RWPE2 (cell line): ENCODE measurements at regions not wholly inside any gene's neighbourhood (a gene's known extent, or its start where the extent isn't known, plus 50 kb on each side); places are given as distances from the start of the nearest gene placed in this dataset.

ENCODE experiments used
- ATAC-seq: fragments of 200-7000 bp; cut with Tn5 transposase; 3 replicates; pipeline ENCODE4 v1.9.1; 2021; ENCODE audit warnings: low read depth
- DNase-seq: peaks from one replicate; pipeline ENCODE4 v3.0.0-alpha.2; 2020; ENCODE audit warnings: low spot score
- H3K27ac ChIP-seq: fragments of 450-650 bp; 2 replicates; pipeline ENCODE4 v1.5.1; 2017; ENCODE audit warnings: mild to moderate bottlenecking; ENCODE audit not compliant: poor library complexity, severe bottlenecking
- H3K27me3 ChIP-seq: fragments of 250-450 bp; sonication (Bioruptor Pico); 2 replicates; pipeline ENCODE4 v1.5.1; 2021; ENCODE audit warnings: mild to moderate bottlenecking, moderate library complexity; ENCODE audit not compliant: insufficient read depth, poor library complexity, severe bottlenecking
- H3K36me3 ChIP-seq: fragments of 250-450 bp; sonication (Bioruptor Pico); 2 replicates; pipeline ENCODE4 v1.5.1; 2020; ENCODE audit warnings: low read depth, mild to moderate bottlenecking, moderate library complexity
- H3K4me1 ChIP-seq: fragments of 250-450 bp; sonication (Bioruptor Pico); 2 replicates; pipeline ENCODE4 v1.5.1; 2021; ENCODE audit warnings: mild to moderate bottlenecking, moderate library complexity; ENCODE audit not compliant: insufficient read depth, poor library complexity, severe bottlenecking
- H3K4me3 ChIP-seq: fragments of 250-450 bp; sonication (Bioruptor Pico); 2 replicates; pipeline ENCODE4 v1.5.1; 2021; ENCODE audit warnings: mild to moderate bottlenecking, moderate library complexity; ENCODE audit not compliant: severe bottlenecking
- H3K9me3 ChIP-seq: fragments of 250-450 bp; sonication (Bioruptor Pico); 2 replicates; pipeline ENCODE4 v1.5.1; 2021; ENCODE audit warnings: mild to moderate bottlenecking, moderate library complexity; ENCODE audit not compliant: severe bottlenecking
- CTCF ChIP-seq: fragments of 450-650 bp; IDR thresholded peaks from one replicate; pipeline ENCODE4 v1.5.1; 2017; ENCODE audit warnings: mild to moderate bottlenecking, moderate library complexity; ENCODE audit not compliant: poor library complexity, severe bottlenecking

- H3K36me3 ChIP-seq, result no peaks in the 10 kb centered on the region
- no peaks in the 10 kb centered on the region for H3K27me3 ChIP-seq
- no peak for ATAC-seq
- no peaks in the 10 kb centered on the region for H3K4me1 ChIP-seq
- H3K4me3 ChIP-seq, result no peak overlapping the region
- H3K9me3 ChIP-seq, result no peaks in the 10 kb centered on the region
- no peak for TF ChIP-seq CTCF
- H3K27ac ChIP-seq, result no peak overlapping the region
- DNase-seq, result no peak
These were observed 1832.8 kb upstream of the PRR20A start for GRCh38 chr13:55307909-55308308.

- no peak overlapping the region for H3K4me3 ChIP-seq
- H3K36me3 ChIP-seq, result no peaks in the 10 kb centered on the region
- no peaks in the 10 kb centered on the region for H3K4me1 ChIP-seq
- TF ChIP-seq CTCF, result no peak
- DNase-seq, result no peak
- H3K27ac ChIP-seq, result no peak overlapping the region
- no peak for ATAC-seq
- H3K9me3 ChIP-seq, result no peaks in the 10 kb centered on the region
- H3K27me3 ChIP-seq, result no peaks in the 10 kb centered on the region
These were observed 1798.8 kb upstream of the PRR20A start for GRCh38 chr13:55341891-55342290.

GRCh38 chr13:55345224-55345623, 1795.5 kb upstream of the PRR20A start:
- H3K27me3 ChIP-seq, result no peaks in the 10 kb centered on the region
- ATAC-seq, result no peak
- H3K4me3 ChIP-seq, result no peak overlapping the region
- no peaks in the 10 kb centered on the region for H3K9me3 ChIP-seq
- no peaks in the 10 kb centered on the region for H3K4me1 ChIP-seq
- no peak for DNase-seq
- no peaks in the 10 kb centered on the region for H3K36me3 ChIP-seq
- no peak overlapping the region for H3K27ac ChIP-seq
- no peak for TF ChIP-seq CTCF

- no peak for TF ChIP-seq CTCF
- H3K27me3 ChIP-seq, result no peaks in the 10 kb centered on the region
- ATAC-seq (no peak), DNase-seq (no peak)
- H3K27ac ChIP-seq, result no peak overlapping the region
- no peaks in the 10 kb centered on the region for H3K4me1 ChIP-seq
- H3K9me3 ChIP-seq, result no peaks in the 10 kb centered on the region
- H3K36me3 ChIP-seq, result no peaks in the 10 kb centered on the region
- no peak overlapping the region for H3K4me3 ChIP-seq
These were observed 1793.2 kb upstream of the PRR20A start for GRCh38 chr13:55347528-55347927.

- H3K4me3 ChIP-seq, result no peak overlapping the region
- no peaks in the 10 kb centered on the region for H3K36me3 ChIP-seq
- ATAC-seq (no peak), DNase-seq (no peak)
- H3K27ac ChIP-seq, result no peak overlapping the region
- no peak for TF ChIP-seq CTCF
- no peaks in the 10 kb centered on the region for H3K27me3 ChIP-seq
- H3K9me3 ChIP-seq, result no peaks in the 10 kb centered on the region
- no peaks in the 10 kb centered on the region for H3K4me1 ChIP-seq
These were observed 1781.7 kb upstream of the PRR20A start for GRCh38 chr13:55359067-55359466.
